ENCODE measurements at regions not wholly inside any gene's neighbourhood (a gene's known extent, or its start where the extent isn't known, plus 50 kb on each side); places are given as distances from the start of the nearest gene placed in this dataset.

- DNase-seq: no peak
Measured at GRCh38 chr4:149029056-149029651, 586.9 kb upstream of the NR3C2 start.

GRCh38 chr4:149026696-149027095 lies 584.5 kb upstream of the NR3C2 start:
- no peak for DNase-seq

- DNase-seq: no peak
Measured at GRCh38 chr4:149017002-149017734, 575.0 kb upstream of the NR3C2 start.

- no peak for DNase-seq
Measured at GRCh38 chr4:149009223-149009622, 567.0 kb upstream of the NR3C2 start.

GRCh38 chr4:149008415-149009025 lies 566.3 kb upstream of the NR3C2 start:
- no peak for DNase-seq

- DNase-seq: no peak
Measured at GRCh38 chr4:149005191-149005590, 563.0 kb upstream of the NR3C2 start.

- DNase-seq: no peak
Measured at GRCh38 chr4:148999924-149000323, 557.7 kb upstream of the NR3C2 start.

- peak in 1 of 2 experiments; percentile 5 for DNase-seq
Measured at GRCh38 chr4:148998719-148999118, 556.5 kb upstream of the NR3C2 start.

- DNase-seq: no peak
Measured at GRCh38 chr4:148986951-148987350, 544.7 kb upstream of the NR3C2 start.

GRCh38 chr4:148984951-148985350 lies 542.7 kb upstream of the NR3C2 start:
- no peak for DNase-seq

GRCh38 chr4:148982200-148982599 lies 540.0 kb upstream of the NR3C2 start:
- DNase-seq: no peak

- peak in 1 of 2 experiments; percentile 14 for DNase-seq
Measured at GRCh38 chr4:148980782-148981480, 538.7 kb upstream of the NR3C2 start.

GRCh38 chr4:148978301-148978700 lies 536.1 kb upstream of the NR3C2 start:
- DNase-seq: no peak

GRCh38 chr4:148975464-148975863 lies 533.2 kb upstream of the NR3C2 start:
- DNase-seq: no peak

GRCh38 chr4:148965080-148965479 lies 522.9 kb upstream of the NR3C2 start:
- DNase-seq: no peak

- no peak for DNase-seq
Measured at GRCh38 chr4:148964456-148964855, 522.2 kb upstream of the NR3C2 start.

GRCh38 chr4:148962539-148963290 lies 520.5 kb upstream of the NR3C2 start:
- DNase-seq: no peak

- no peak for DNase-seq
Measured at GRCh38 chr4:148961526-148961925, 519.3 kb upstream of the NR3C2 start.

GRCh38 chr4:148958317-148958716 lies 516.1 kb upstream of the NR3C2 start:
- DNase-seq: no peak

- DNase-seq: no peak
Measured at GRCh38 chr4:148955564-148956297, 513.5 kb upstream of the NR3C2 start.

GRCh38 chr4:148954011-148954749 lies 512.0 kb upstream of the NR3C2 start:
- no peak for DNase-seq

Data from NCI-H446 (cell line).